ENCODE measurements at regions not wholly inside any gene's neighbourhood (a gene's known extent, or its start where the extent isn't known, plus 50 kb on each side); places are given as distances from the start of the nearest gene placed in this dataset.

DNA sequence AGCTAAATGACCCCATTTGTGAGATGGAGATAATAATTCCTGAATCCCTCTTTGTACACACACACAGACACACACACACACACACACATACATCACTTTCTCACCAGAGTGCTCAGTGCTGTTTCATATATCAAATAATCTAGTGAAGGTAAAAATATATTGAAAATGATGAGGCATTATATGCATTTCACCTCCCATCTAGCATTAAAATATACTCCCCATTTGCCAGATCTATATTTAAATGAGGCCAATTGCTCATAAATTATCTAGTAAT is 490.7 kb upstream of the FLRT2 start:
- TF ChIP-seq BHLHE40 (IDR thresholded peaks at IDR 0.05; ENCODE audit: borderline replicate concordance): no peak
- no peak for TF ChIP-seq FOXM1 (IDR thresholded peaks at IDR 0.05; ENCODE audit: borderline replicate concordance)
- TF ChIP-seq FOXK2 (IDR thresholded peaks at IDR 0.05): no peak
- TF ChIP-seq FOXA1 (IDR thresholded peaks at IDR 0.05): no peak
- no peak for TF ChIP-seq SP1 (IDR thresholded peaks at IDR 0.05)
- no peak for TF ChIP-seq TARDBP (IDR thresholded peaks at IDR 0.05)
- no peak for TF ChIP-seq L3MBTL2 (conservative IDR thresholded peaks at IDR 0.05)
- no peak for TF ChIP-seq SUZ12 (IDR thresholded peaks at IDR 0.05)
- no peak for TF ChIP-seq NFRKB (IDR thresholded peaks at IDR 0.05)
- TF ChIP-seq HDGF (IDR thresholded peaks at IDR 0.05; ENCODE audit: borderline replicate concordance): no peak
- TF ChIP-seq ZNF384 (IDR thresholded peaks at IDR 0.05): no peak
